Astrocyte (in vitro differentiated cells and primary cell): ENCODE measurements at regions not wholly inside any gene's neighbourhood (a gene's known extent, or its start where the extent isn't known, plus 50 kb on each side); places are given as distances from the start of the nearest gene placed in this dataset.

Experiments used
- DNase-seq: peaks from one replicate; pipeline ENCODE4 v3.0.0-alpha.2; 2010; ENCODE audit warnings: low read depth
- FAIRE-seq: peaks from 2 replicates; lab custom pipeline; 2011; peaks lifted over from hg19 to GRCh38; lab: Jason Lieb, UNC
- H2AFZ ChIP-seq: 2 replicates; pipeline ENCODE4 v1.6.0; 2012; ENCODE audit warnings: low read depth, low read length, inconsistent platforms
- H3K27ac ChIP-seq: 2 replicates; pipeline ENCODE4 v1.5.1; 2011; ENCODE audit warnings: low read depth, low read length, inconsistent platforms
- H3K27me3 ChIP-seq: 2 replicates; pipeline ENCODE4 v1.6.0; 2011; ENCODE audit warnings: low read length, inconsistent platforms; ENCODE audit not compliant: insufficient read depth
- H3K36me3 ChIP-seq: 2 replicates; pipeline ENCODE4 v1.5.1; 2011; ENCODE audit warnings: low read length, inconsistent platforms; ENCODE audit not compliant: insufficient read depth
- H3K4me1 ChIP-seq: 2 replicates; pipeline ENCODE4 v1.5.1; 2011; ENCODE audit warnings: low read length, inconsistent platforms; ENCODE audit not compliant: insufficient read depth
- H3K4me2 ChIP-seq: 2 replicates; pipeline ENCODE4 v1.6.0; 2012; ENCODE audit warnings: low read length, inconsistent platforms
- H3K4me3 ChIP-seq: 2 replicates; pipeline ENCODE4 v1.5.1; 2011; ENCODE audit warnings: low read depth, mild to moderate bottlenecking, low read length, inconsistent platforms; ENCODE audit not compliant: insufficient read depth
- H3K79me2 ChIP-seq: 2 replicates; pipeline ENCODE4 v1.6.0; 2012; ENCODE audit warnings: mild to moderate bottlenecking, low read length, inconsistent platforms; ENCODE audit not compliant: insufficient read depth
- H3K9ac ChIP-seq: 2 replicates; pipeline ENCODE4 v1.6.0; 2012; ENCODE audit warnings: mild to moderate bottlenecking, low read length, inconsistent platforms
- H3K9me3 ChIP-seq: 2 replicates; pipeline ENCODE4 v1.5.1; 2012; ENCODE audit warnings: low read depth, mild to moderate bottlenecking, low read length, inconsistent platforms; ENCODE audit not compliant: insufficient read depth
- H4K20me1 ChIP-seq: 2 replicates; pipeline ENCODE4 v1.6.0; 2012; ENCODE audit warnings: low read length, inconsistent platforms; ENCODE audit not compliant: insufficient read depth
- H3K27ac Mint-ChIP-seq: one replicate; pipeline ENCODE4 v1.8.0; 2021; ENCODE audit warnings: mild to moderate bottlenecking, mixed read lengths; ENCODE audit not compliant: unreplicated experiment
- H3K27me3 Mint-ChIP-seq: one replicate; pipeline ENCODE4 v1.8.0; 2021; ENCODE audit warnings: low read depth, mixed read lengths; ENCODE audit not compliant: unreplicated experiment
- H3K36me3 Mint-ChIP-seq: one replicate; pipeline ENCODE4 v1.8.0; 2021; ENCODE audit warnings: low read depth, mixed read lengths; ENCODE audit not compliant: unreplicated experiment
- H3K4me1 Mint-ChIP-seq: one replicate; pipeline ENCODE4 v1.8.0; 2021; ENCODE audit warnings: low read depth, mixed read lengths; ENCODE audit not compliant: unreplicated experiment
- H3K4me3 Mint-ChIP-seq: one replicate; pipeline ENCODE4 v1.8.0; 2021; ENCODE audit warnings: mild to moderate bottlenecking, moderate library complexity, mixed read lengths; ENCODE audit not compliant: unreplicated experiment
- H3K9me3 Mint-ChIP-seq: one replicate; pipeline ENCODE4 v1.8.0; 2021; ENCODE audit warnings: mild to moderate bottlenecking, mixed read lengths; ENCODE audit not compliant: unreplicated experiment
- EZH2 ChIP-seq: IDR thresholded peaks from 2 replicates; pipeline ENCODE4 v1.6.1; 2012; ENCODE audit warnings: mild to moderate bottlenecking, low read length, inconsistent platforms; ENCODE audit not compliant: insufficient read depth
- TF ChIP-seq, protein P1 (sequence below): IDR thresholded peaks from 2 replicates; pipeline ENCODE4 v1.5.1; 2011; ENCODE audit warnings: low read depth, mild to moderate bottlenecking, inconsistent platforms, low read length, moderate library complexity; ENCODE audit not compliant: insufficient read depth

DNA sequence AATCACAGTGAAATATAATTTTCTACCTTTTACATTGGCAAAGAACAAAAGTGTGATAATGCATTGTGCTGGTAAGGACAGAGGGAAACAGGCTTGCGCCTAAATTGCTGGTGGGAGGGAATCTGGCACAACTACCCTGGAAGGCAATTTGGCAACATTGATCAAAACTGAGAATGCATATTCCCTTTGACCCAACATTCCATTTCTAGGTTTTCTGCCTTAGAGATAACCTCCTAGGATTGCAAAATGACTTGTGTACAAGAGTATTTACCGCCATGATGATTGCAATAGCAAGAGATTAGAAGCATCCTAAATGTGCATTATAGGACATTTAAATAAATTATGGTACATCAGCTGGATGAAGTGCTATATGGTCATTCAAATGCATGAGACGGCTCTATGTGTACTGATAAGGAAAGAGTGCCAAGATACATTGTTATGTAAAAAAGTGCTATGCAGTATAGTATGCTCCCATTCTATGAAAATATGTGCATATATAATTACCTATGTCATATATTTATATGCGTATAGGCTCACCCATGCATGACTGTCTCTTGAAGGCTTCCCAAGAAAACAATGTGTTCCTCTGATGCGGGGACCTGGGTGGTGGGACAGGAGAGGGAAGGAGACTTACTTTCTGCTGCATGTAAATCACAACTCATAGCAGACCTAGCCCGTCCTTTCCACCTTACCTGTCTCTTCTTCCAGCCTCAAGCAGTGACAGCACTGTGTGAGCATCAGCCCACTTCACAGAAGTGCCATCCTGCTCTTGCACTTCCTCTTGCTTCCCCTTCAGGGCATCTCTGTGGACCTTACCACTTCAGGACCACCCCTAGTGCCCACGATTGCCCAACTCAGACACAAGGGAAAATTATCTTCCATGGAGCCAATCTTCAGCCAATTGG, 249.9 kb upstream of the TLE3 start:
- H3K27ac Mint-ChIP-seq = no peak overlapping the region
- H3K36me3 ChIP-seq = no peaks in the 10 kb centered on the region
- no peak overlapping the region for H3K4me3 ChIP-seq
- H2AFZ ChIP-seq = no peak overlapping the region
- DNase-seq (no peak), FAIRE-seq (no peak)
- no peaks in the 10 kb centered on the region for H4K20me1 ChIP-seq
- H3K36me3 Mint-ChIP-seq = no peaks in the 10 kb centered on the region
- peaks cover 36% of the 10 kb centered on the region for H3K27me3 ChIP-seq
- no peaks in the 10 kb centered on the region for H3K9me3 ChIP-seq
- no peak overlapping the region for H3K4me3 Mint-ChIP-seq
- H3K27me3 Mint-ChIP-seq = peaks cover 66% of the 10 kb centered on the region
- H3K27ac ChIP-seq = no peak overlapping the region
- no peaks in the 10 kb centered on the region for H3K79me2 ChIP-seq
- no peak overlapping the region for H3K4me2 ChIP-seq
- H3K4me1 Mint-ChIP-seq = no peaks in the 10 kb centered on the region
- no peaks in the 10 kb centered on the region for H3K4me1 ChIP-seq
- no peak for TF ChIP-seq EZH2
- TF ChIP-seq, protein P1, sequence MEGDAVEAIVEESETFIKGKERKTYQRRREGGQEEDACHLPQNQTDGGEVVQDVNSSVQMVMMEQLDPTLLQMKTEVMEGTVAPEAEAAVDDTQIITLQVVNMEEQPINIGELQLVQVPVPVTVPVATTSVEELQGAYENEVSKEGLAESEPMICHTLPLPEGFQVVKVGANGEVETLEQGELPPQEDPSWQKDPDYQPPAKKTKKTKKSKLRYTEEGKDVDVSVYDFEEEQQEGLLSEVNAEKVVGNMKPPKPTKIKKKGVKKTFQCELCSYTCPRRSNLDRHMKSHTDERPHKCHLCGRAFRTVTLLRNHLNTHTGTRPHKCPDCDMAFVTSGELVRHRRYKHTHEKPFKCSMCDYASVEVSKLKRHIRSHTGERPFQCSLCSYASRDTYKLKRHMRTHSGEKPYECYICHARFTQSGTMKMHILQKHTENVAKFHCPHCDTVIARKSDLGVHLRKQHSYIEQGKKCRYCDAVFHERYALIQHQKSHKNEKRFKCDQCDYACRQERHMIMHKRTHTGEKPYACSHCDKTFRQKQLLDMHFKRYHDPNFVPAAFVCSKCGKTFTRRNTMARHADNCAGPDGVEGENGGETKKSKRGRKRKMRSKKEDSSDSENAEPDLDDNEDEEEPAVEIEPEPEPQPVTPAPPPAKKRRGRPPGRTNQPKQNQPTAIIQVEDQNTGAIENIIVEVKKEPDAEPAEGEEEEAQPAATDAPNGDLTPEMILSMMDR = no peak
- H3K9ac ChIP-seq = no peak overlapping the region
- peaks cover 3% of the 10 kb centered on the region for H3K9me3 Mint-ChIP-seq

DNA sequence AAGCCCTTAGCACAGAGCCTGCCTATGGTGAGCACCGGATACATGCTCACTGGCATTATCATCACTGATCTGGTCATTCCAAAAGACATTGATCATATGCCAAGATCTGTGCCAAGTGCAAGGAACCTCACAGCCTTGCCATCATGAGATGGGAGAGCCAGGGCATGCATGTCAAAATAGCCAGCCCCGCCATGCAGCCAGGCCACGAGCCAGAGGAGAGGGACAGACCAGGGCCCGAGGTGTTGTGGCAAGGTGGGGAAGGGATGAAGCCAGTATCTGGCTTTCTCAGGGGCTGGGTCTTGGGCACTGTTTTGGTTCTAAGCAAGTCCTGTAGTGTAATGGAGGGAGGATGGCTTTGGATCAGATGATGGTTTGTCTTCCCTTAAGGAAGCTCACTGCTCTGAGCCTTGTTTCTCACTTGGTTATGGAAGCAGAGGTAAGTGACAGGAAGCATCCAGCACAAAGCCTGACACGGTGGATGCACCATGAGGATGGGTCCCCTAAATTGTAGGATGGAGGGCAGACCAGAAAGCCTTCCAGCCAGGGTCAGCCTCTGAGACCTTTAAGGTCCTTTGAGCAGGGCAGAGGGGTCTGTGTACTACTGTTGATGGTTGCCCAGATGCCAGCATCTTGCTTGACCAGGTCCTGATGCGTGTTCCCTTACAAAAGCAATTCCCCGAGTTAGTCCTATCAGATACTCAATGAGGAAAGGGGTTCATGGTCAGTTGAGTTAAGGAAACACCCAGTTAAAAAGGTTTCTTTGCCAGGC, 247.7 kb upstream of the TLE3 start:
- Histone ChIP-seq H3K36me3 (no peaks in the 10 kb centered on the region), H3K9me3 (no peaks in the 10 kb centered on the region), H3K9ac (no peak overlapping the region), H3K4me1 (peaks cover under 1% of the 10 kb centered on the region), H3K4me3 (no peak overlapping the region), H3K27ac (no peak overlapping the region), H4K20me1 (no peaks in the 10 kb centered on the region), H3K79me2 (no peaks in the 10 kb centered on the region), H3K27me3 (peaks cover 32% of the 10 kb centered on the region), H2AFZ (no peak overlapping the region), H3K4me2 (no peak overlapping the region)
- H3K4me3 Mint-ChIP-seq = no peak overlapping the region
- H3K27me3 Mint-ChIP-seq = peaks cover 55% of the 10 kb centered on the region
- H3K27ac Mint-ChIP-seq = no peak overlapping the region
- FAIRE-seq = no peak
- DNase-seq = no peak
- H3K9me3 Mint-ChIP-seq = peaks cover 3% of the 10 kb centered on the region
- TF ChIP-seq EZH2 = no peak
- TF ChIP-seq, protein P1 = no peak
- peaks cover 3% of the 10 kb centered on the region for H3K4me1 Mint-ChIP-seq
- no peaks in the 10 kb centered on the region for H3K36me3 Mint-ChIP-seq
